SK-N-SH (cell line): ENCODE measurements at regions not wholly inside any gene's neighbourhood (a gene's known extent, or its start where the extent isn't known, plus 50 kb on each side); places are given as distances from the start of the nearest gene placed in this dataset.

Source experiments
- CTCF ChIA-PET: fragments of 300-600, 350-600 bp; formaldehyde crosslinking; extraction: SDS; loops from one replicate; lab custom pipeline; 2021; lab: Yijun Ruan, JAX
- POLR2A ChIA-PET: fragments of 350-600 bp; sonication (Branson Sonifier 250); formaldehyde crosslinking; extraction: SDS; loops from one replicate; lab custom pipeline; 2020; ENCODE audit warnings: antibody characterized with exemption, inconsistent platforms; lab: Yijun Ruan, JAX
- DNase-seq: peaks from one replicate; pipeline ENCODE4 v3.0.0; 2012
- H2AFZ ChIP-seq: fragments of 200-600 bp; sonication (generic); 2 replicates; pipeline ENCODE4 v1.8.1; 2016; ENCODE audit warnings: antibody characterized with exemption, mild to moderate bottlenecking, low read depth
- H3F3A ChIP-seq: fragments of 200-600 bp; sonication (generic); replicated peaks from 2 replicates; pipeline ENCODE3; 2016; ENCODE audit warnings: antibody characterized with exemption, mild to moderate bottlenecking; ENCODE audit not compliant: insufficient read depth
- H3K27ac ChIP-seq, 2 experiments: fragments of 200-500 bp in 1 of 2; fragments of 200-600 bp in 1 of 2; sonication (Bioruptor generic) in 1 of 2; sonication (generic), shearing (Covaris generic) in 1 of 2; 2 replicates each; pipeline versions ENCODE4 v1.5.1 to v1.6.1; 2014 to 2016; ENCODE audit warnings: low read depth in 2 of 2, inconsistent platforms in 1 of 2, low read length in 1 of 2, mild to moderate bottlenecking in 1 of 2, mixed read lengths in 1 of 2
- H3K27me3 ChIP-seq: fragments of 200-600 bp; sonication (generic), shearing (Covaris generic); 2 replicates; pipeline ENCODE4 v1.6.1; 2016; ENCODE audit warnings: mixed run types; ENCODE audit not compliant: insufficient read depth
- H3K36me3 ChIP-seq, 2 experiments: fragments of 200-500 bp in 1 of 2; fragments of 200-600 bp in 1 of 2; sonication (Bioruptor generic) in 1 of 2; sonication (generic) in 1 of 2; replicated peaks in 1 of 2; 2 replicates each; pipeline versions ENCODE3 to v1.5.1; 2014 to 2016; ENCODE audit warnings: low read length in 1 of 2, mild to moderate bottlenecking in 1 of 2; ENCODE audit not compliant: insufficient read depth in 2 of 2, control insufficient read depth in 1 of 2
- H3K4me1 ChIP-seq, 2 experiments: fragments of 200-500 bp in 1 of 2; fragments of 200-600 bp in 1 of 2; sonication (Bioruptor generic) in 1 of 2; sonication (generic), shearing (Covaris generic) in 1 of 2; 2 replicates each; pipeline versions ENCODE4 v1.5.1 to v1.6.1; 2014 to 2016; ENCODE audit warnings: low read depth in 1 of 2, low read length in 1 of 2, mixed run types in 1 of 2; ENCODE audit not compliant: insufficient read depth in 2 of 2, control insufficient read depth in 1 of 2
- H3K4me2 ChIP-seq: fragments of 200-600 bp; sonication (generic), shearing (Covaris generic); 2 replicates; pipeline ENCODE4 v1.6.1; 2017; ENCODE audit warnings: mixed run types
- H3K4me3 ChIP-seq, 2 experiments: fragments of 200-500 bp in 1 of 2; fragments of 200-600 bp in 1 of 2; sonication (Bioruptor generic) in 1 of 2; sonication (generic), shearing (Covaris generic) in 1 of 2; 2 replicates each; pipeline versions ENCODE4 v1.5.1 to v1.8.1; 2014 to 2016; ENCODE audit warnings: low read depth in 2 of 2, inconsistent platforms in 1 of 2, low read length in 1 of 2, mild to moderate bottlenecking in 1 of 2, mixed read lengths in 1 of 2, moderate library complexity in 1 of 2
- H3K79me2 ChIP-seq: fragments of 200-600 bp; sonication (generic); 2 replicates; pipeline ENCODE4 v1.8.1; 2017; ENCODE audit warnings: mild to moderate bottlenecking; ENCODE audit not compliant: insufficient read depth
- H3K9ac ChIP-seq: fragments of 200-600 bp; sonication (generic); 2 replicates; pipeline ENCODE4 v1.6.1; 2017; ENCODE audit warnings: mixed run types
- H3K9me2 ChIP-seq: fragments of 200-600 bp; sonication (generic); 2 replicates; pipeline ENCODE4 v1.6.1; 2017; ENCODE audit warnings: mixed run types
- H3K9me3 ChIP-seq: fragments of 200-600 bp; sonication (generic); 2 replicates; pipeline ENCODE4 v1.6.1; 2017; ENCODE audit warnings: mixed run types, mild to moderate bottlenecking, moderate library complexity
- H4K20me1 ChIP-seq: fragments of 200-600 bp; sonication (generic); 2 replicates; pipeline ENCODE4 v1.6.1; 2017; ENCODE audit warnings: mild to moderate bottlenecking, mixed run types; ENCODE audit not compliant: insufficient read depth
- CHD2 ChIP-seq: fragments of 150-350 bp; IDR thresholded peaks from 2 replicates; pipeline ENCODE4 v1.6.1; 2018; ENCODE audit warnings: low read length; ENCODE audit not compliant: partially characterized antibody
- ELF1 ChIP-seq: IDR thresholded peaks from 2 replicates; pipeline ENCODE4 v1.4.0; 2012
- EP300 ChIP-seq, 2 experiments: IDR thresholded peaks; 2 replicates each; pipeline versions ENCODE4 v1.4.0 to v1.6.1; 2012; ENCODE audit warnings: borderline replicate concordance in 1 of 2, low read depth in 1 of 2, low read length in 1 of 2
- EZH2phosphoT487 ChIP-seq: fragments of 200-600 bp; sonication (generic); IDR thresholded peaks from 2 replicates; pipeline ENCODE4 v1.6.1; 2017; ENCODE audit warnings: low read depth, mixed run types, mild to moderate bottlenecking, antibody characterized with exemption, moderate library complexity, borderline replicate concordance
- FOSL2 ChIP-seq: IDR thresholded peaks from 2 replicates; pipeline ENCODE4 v1.4.0; 2012; ENCODE audit warnings: low read depth, mild to moderate bottlenecking, moderate library complexity, borderline replicate concordance
- FOXJ3 ChIP-seq: sonication (generic); formaldehyde crosslinking; IDR thresholded peaks from 2 replicates; pipeline ENCODE4 v1.5.1; 2020; ENCODE audit warnings: mild to moderate bottlenecking, missing genetic modification reagents
- FOXM1 ChIP-seq: IDR thresholded peaks from 2 replicates; pipeline ENCODE4 v1.4.0; 2012; ENCODE audit warnings: low read depth, mild to moderate bottlenecking
- GABPA ChIP-seq: IDR thresholded peaks from 2 replicates; pipeline ENCODE4 v1.4.0; 2012; ENCODE audit warnings: low read depth, mild to moderate bottlenecking
- GATA2 ChIP-seq: sonication (generic); formaldehyde crosslinking; IDR thresholded peaks from 2 replicates; pipeline ENCODE4 v1.5.0; 2020; ENCODE audit warnings: mild to moderate bottlenecking, missing genetic modification reagents
- IRF3 ChIP-seq: fragments of 150-350 bp; IDR thresholded peaks from 2 replicates; pipeline ENCODE4 v1.6.1; 2016; ENCODE audit warnings: mild to moderate bottlenecking, low read depth, low read length
- MAX ChIP-seq: IDR thresholded peaks from 2 replicates; pipeline ENCODE4 v1.4.0; 2012; ENCODE audit warnings: low read depth
- MEF2A ChIP-seq: IDR thresholded peaks from 2 replicates; pipeline ENCODE4 v1.4.0; 2012; ENCODE audit warnings: low read depth, borderline replicate concordance
- NRF1 ChIP-seq: IDR thresholded peaks from 2 replicates; pipeline ENCODE4 v1.6.1; 2012; ENCODE audit warnings: low read depth, mild to moderate bottlenecking, low read length
- RAD21 ChIP-seq: IDR thresholded peaks from 2 replicates; pipeline ENCODE4 v1.6.1; 2012; ENCODE audit warnings: mild to moderate bottlenecking, low read length
- SIN3A ChIP-seq: IDR thresholded peaks from 2 replicates; pipeline ENCODE4 v1.6.1; 2012; ENCODE audit warnings: low read depth, mild to moderate bottlenecking, low read length, moderate library complexity, borderline replicate concordance
- TAF1 ChIP-seq: IDR thresholded peaks from 2 replicates; pipeline ENCODE4 v1.6.1; 2012; ENCODE audit warnings: low read depth, mild to moderate bottlenecking, low read length, moderate library complexity, borderline replicate concordance
- TCF12 ChIP-seq: IDR thresholded peaks from 2 replicates; pipeline ENCODE4 v1.4.0; 2012
- TEAD4 ChIP-seq: IDR thresholded peaks from 2 replicates; pipeline ENCODE4 v1.4.0; 2012; ENCODE audit warnings: mild to moderate bottlenecking, borderline replicate concordance; ENCODE audit not compliant: insufficient read depth
- YY1 ChIP-seq: IDR thresholded peaks from 2 replicates; pipeline ENCODE4 v1.4.0; 2012; ENCODE audit warnings: low read depth, mild to moderate bottlenecking
- WGBS: methylation state at CpG from one replicate; pipeline ENCODE4 v1.1.6; 2017; ENCODE audit warnings: low lambda C conversion rate; 5-methylcytosine and 5-hydroxymethylcytosine counted together
- TF ChIP-seq, protein P1 (sequence below): fragments of 150-350 bp; IDR thresholded peaks from 2 replicates; pipeline ENCODE4 v1.6.1; 2017; ENCODE audit warnings: antibody characterized with exemption, low read length, low read depth, borderline replicate concordance

DNA sequence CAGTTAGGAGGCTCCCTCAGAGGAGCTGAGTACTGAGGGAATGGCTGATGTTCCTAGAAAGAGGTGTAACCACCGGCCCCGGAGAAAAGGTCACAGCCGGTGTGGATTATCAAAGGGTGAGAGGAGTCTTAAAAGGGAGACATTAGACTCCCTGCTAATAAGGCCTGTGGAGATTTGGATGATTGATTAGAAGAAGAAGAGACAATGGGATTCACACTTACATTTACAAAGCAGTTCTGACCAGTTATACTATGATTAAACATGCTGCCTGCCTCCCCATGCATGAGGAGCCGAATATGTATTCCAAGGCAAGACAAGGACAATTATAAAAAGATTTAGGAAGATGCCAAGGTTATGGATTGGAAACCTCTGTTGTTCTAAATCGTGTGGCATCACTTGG, 302.4 kb downstream of the SLC4A3 start (continued):
- TF ChIP-seq IRF3 (no peak), MEF2A (no peak), FOXM1 (no peak)

- no peak overlapping the region for H2AFZ ChIP-seq
- H3F3A ChIP-seq, result no peaks in the 10 kb centered on the region
- no peak overlapping the region for H3K4me2 ChIP-seq
- H3K27me3 ChIP-seq, result no peaks in the 10 kb centered on the region; the same call in 1 of the 2 replicates
- no peak overlapping the region for H3K27ac ChIP-seq
- H3K9me2 ChIP-seq, result 0 out of 2 replicates have a peak, but pooled peaks cover 2% of the 10 kb centered on the region
- H3K4me3 ChIP-seq, result no peak overlapping the region
- TF ChIP-seq FOSL2 (no peak), TEAD4 (no peak), RAD21 (no peak), TAF1 (no peak), IRF3 (no peak), CHD2 (no peak), TCF12 (no peak), NRF1 (no peak), YY1 (no peak), EZH2phosphoT487 (no peak)
- POLR2A ChIA-PET, result no interaction called here
- H3K4me1 ChIP-seq, result no peaks in the 10 kb centered on the region
- H3K79me2 ChIP-seq, result no peaks in the 10 kb centered on the region
- CTCF ChIA-PET, result no interaction called here
- H4K20me1 ChIP-seq, result no peaks in the 10 kb centered on the region
- no peak for DNase-seq
- H3K9ac ChIP-seq, result no peak overlapping the region
- H3K36me3 ChIP-seq, result no peaks in the 10 kb centered on the region
- no peaks in the 10 kb centered on the region for H3K9me3 ChIP-seq
- 0% methylated on average over 1 of the region's 1 CpG for WGBS
These were observed 312.2 kb downstream of the SLC4A3 start for GRCh38 chr2:219939647-219940046.

- H3K9me3 ChIP-seq, result no peaks in the 10 kb centered on the region
- H3K4me1 ChIP-seq, result no peaks in the 10 kb centered on the region
- no peak overlapping the region for H3K4me2 ChIP-seq
- no peak overlapping the region for H3K27ac ChIP-seq
- WGBS, result 24% methylated on average over 3 of the region's 4 CpGs
- 0 out of 2 replicates have a peak, but pooled peaks cover 2% of the 10 kb centered on the region for H3K9me2 ChIP-seq
- no peaks in the 10 kb centered on the region; the same call in 1 of the 2 replicates for H3K27me3 ChIP-seq
- H3F3A ChIP-seq, result no peaks in the 10 kb centered on the region
- H3K79me2 ChIP-seq, result no peaks in the 10 kb centered on the region
- no peak for DNase-seq
- H2AFZ ChIP-seq, result no peak overlapping the region
- ChIA-PET CTCF (no interaction called here), POLR2A (no interaction called here)
- no peaks in the 10 kb centered on the region for H4K20me1 ChIP-seq
- no peaks in the 10 kb centered on the region for H3K36me3 ChIP-seq
- H3K4me3 ChIP-seq, result no peak overlapping the region
- no peak overlapping the region for H3K9ac ChIP-seq
- no peak for TF ChIP-seq MEF2A
- TF ChIP-seq TCF12, result no peak
- no peak for TF ChIP-seq SIN3A
- TF ChIP-seq MAX, result no peak
- no peak for TF ChIP-seq EP300 (IDR thresholded peaks at IDR 0.05; ENCODE audit: borderline replicate concordance in 1 of 2, low read depth in 1 of 2, low read length in 1 of 2)
- no peak for TF ChIP-seq GABPA
- TF ChIP-seq, protein P1, sequence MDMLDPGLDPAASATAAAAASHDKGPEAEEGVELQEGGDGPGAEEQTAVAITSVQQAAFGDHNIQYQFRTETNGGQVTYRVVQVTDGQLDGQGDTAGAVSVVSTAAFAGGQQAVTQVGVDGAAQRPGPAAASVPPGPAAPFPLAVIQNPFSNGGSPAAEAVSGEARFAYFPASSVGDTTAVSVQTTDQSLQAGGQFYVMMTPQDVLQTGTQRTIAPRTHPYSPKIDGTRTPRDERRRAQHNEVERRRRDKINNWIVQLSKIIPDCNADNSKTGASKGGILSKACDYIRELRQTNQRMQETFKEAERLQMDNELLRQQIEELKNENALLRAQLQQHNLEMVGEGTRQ, result no peak
- no peak for TF ChIP-seq ELF1
- no peak for TF ChIP-seq GATA2 (CRISPR knock-in tag)
- no peak for TF ChIP-seq TEAD4
- no peak for TF ChIP-seq FOXM1
- TF ChIP-seq FOXJ3 (CRISPR knock-in tag), result no peak
- no peak for TF ChIP-seq CHD2
These were observed 317.4 kb downstream of the SLC4A3 start for GRCh38 chr2:219944866-219945265.
